CD4-positive, alpha-beta T cell (primary cell): ENCODE measurements at regions not wholly inside any gene's neighbourhood (a gene's known extent, or its start where the extent isn't known, plus 50 kb on each side); places are given as distances from the start of the nearest gene placed in this dataset.

Source experiments
- ATAC-seq: fragments of 200-7000 bp; cut with Tn5 transposase; one replicate; pipeline ENCODE4 v1.10.0; 2022; ENCODE audit warnings: mild to moderate bottlenecking; ENCODE audit not compliant: poor library complexity
- CTCF ChIA-PET: fragments of 350-600 bp; sonication (Branson Sonifier 250); formaldehyde crosslinking; loops from one replicate; lab custom pipeline; 2021; ENCODE audit warnings: antibody characterized with exemption, inconsistent platforms; lab: Charles Lee
- POLR2A ChIA-PET: fragments of 350-600 bp; sonication (Branson Sonifier 250); formaldehyde crosslinking; loops from one replicate; lab custom pipeline; 2021; ENCODE audit warnings: antibody characterized with exemption, inconsistent platforms; lab: Charles Lee
- DNase-seq, 14 experiments: peaks; one replicate each; pipeline ENCODE4 v3.0.0-alpha.2; 2013 to 2020; ENCODE audit warnings: mixed read lengths in 2 of 14
- H3K27ac ChIP-seq, 2 donors: one replicate each; pipeline versions ENCODE4 v1.5.1 to v1.7.0; 2013; ENCODE audit warnings: low read length in 2 of 2, low read depth in 1 of 2, mild to moderate bottlenecking in 1 of 2
- H3K27me3 ChIP-seq, 2 experiments: 1 replicate in 1 of 2; 2 replicates in 1 of 2; pipeline versions ENCODE4 v1.6.1 to v1.7.0; 2013; ENCODE audit warnings: low read length in 2 of 2, control low read depth in 1 of 2, mild to moderate bottlenecking in 1 of 2, moderate library complexity in 1 of 2; ENCODE audit not compliant: insufficient read depth in 2 of 2, control insufficient read depth in 1 of 2
- H3K36me3 ChIP-seq: one replicate; pipeline ENCODE4 v1.6.1; 2013; ENCODE audit warnings: low read length, control low read depth; ENCODE audit not compliant: insufficient read depth
- H3K4me1 ChIP-seq: one replicate; pipeline ENCODE4 v1.6.1; 2013; ENCODE audit warnings: low read length, control low read depth; ENCODE audit not compliant: insufficient read depth
- H3K4me3 ChIP-seq: one replicate; pipeline ENCODE4 v1.5.1; 2013; ENCODE audit warnings: mild to moderate bottlenecking, low read length, moderate library complexity
- H3K9me3 ChIP-seq, 2 experiments: 1 replicate in 1 of 2; 2 replicates in 1 of 2; pipeline versions ENCODE4 v1.6.1 to v1.7.0; 2013; ENCODE audit warnings: low read length in 2 of 2, mild to moderate bottlenecking in 2 of 2, control low read depth in 1 of 2, moderate library complexity in 1 of 2; ENCODE audit not compliant: control insufficient read depth in 1 of 2, insufficient read depth in 1 of 2
- H3K27ac Mint-ChIP-seq: one replicate; pipeline ENCODE4 v1.8.0; 2020; ENCODE audit warnings: mixed read lengths
- H3K27me3 Mint-ChIP-seq: one replicate; pipeline ENCODE4 v1.8.0; 2021; ENCODE audit warnings: mixed read lengths
- H3K36me3 Mint-ChIP-seq: one replicate; pipeline ENCODE4 v1.8.0; 2021; ENCODE audit warnings: low read depth, mixed read lengths
- H3K4me1 Mint-ChIP-seq: one replicate; pipeline ENCODE4 v1.8.0; 2021; ENCODE audit warnings: low read depth, mixed read lengths
- H3K4me3 Mint-ChIP-seq: one replicate; pipeline ENCODE4 v1.8.0; 2020; ENCODE audit warnings: mild to moderate bottlenecking, mixed read lengths
- H3K9me3 Mint-ChIP-seq: one replicate; pipeline ENCODE4 v1.8.0; 2020; ENCODE audit warnings: mixed read lengths
- CTCF ChIP-seq: fragments of 200-600 bp; IDR thresholded peaks from one replicate; pipeline ENCODE4 v1.8.0; 2022; ENCODE audit warnings: antibody characterized with exemption, mild to moderate bottlenecking
- intact Hi-C, 2 experiments: fragments of 100-400 bp; cut with DNase I in 1 of 2; cut with micrococcal nuclease in 1 of 2; formaldehyde crosslinking; loops; one replicate each; pipeline versions ENCODE4 v1.15.1 to v1.9.0; 2023 to 2025; cut with DNase I, micrococcal nuclease

- H3K27me3 Mint-ChIP-seq: peaks cover 8% of the 10 kb centered on the region
- DNase-seq: no peak
- CTCF ChIA-PET: no interaction called here
- POLR2A ChIA-PET: no interaction called here
- Histone ChIP-seq H3K9me3 (no peaks in the 10 kb centered on the region), H3K4me3 (no peak overlapping the region), H3K27me3 (peaks cover 0 to 9% of the 10 kb centered on the region in 2 experiments), H3K27ac (no peak overlapping the region), H3K4me1 (peaks cover 1% of the 10 kb centered on the region), H3K36me3 (no peaks in the 10 kb centered on the region)
- no peak for TF ChIP-seq CTCF
- intact Hi-C loops: no loop called here
- no peaks in the 10 kb centered on the region for H3K36me3 Mint-ChIP-seq
- no peak for ATAC-seq
- H3K27ac Mint-ChIP-seq: no peak overlapping the region
- no peaks in the 10 kb centered on the region for H3K4me1 Mint-ChIP-seq
- H3K4me3 Mint-ChIP-seq: no peak overlapping the region
- no peaks in the 10 kb centered on the region for H3K9me3 Mint-ChIP-seq
These were observed 103.2 kb upstream of the ESRRB start for GRCh38 chr14:76272774-76273173.

GRCh38 chr14:76273346-76273745 is 102.6 kb upstream of the ESRRB start:
- Mint-ChIP-seq H3K27ac (no peak overlapping the region), H3K36me3 (no peaks in the 10 kb centered on the region), H3K4me3 (no peak overlapping the region), H3K9me3 (no peaks in the 10 kb centered on the region), H3K27me3 (peaks cover 13% of the 10 kb centered on the region), H3K4me1 (no peaks in the 10 kb centered on the region)
- ChIA-PET CTCF (no interaction called here), POLR2A (no interaction called here)
- H3K4me1 ChIP-seq: no peaks in the 10 kb centered on the region
- intact Hi-C loops: no loop called here
- peaks cover 0 to 6% of the 10 kb centered on the region in 2 experiments for H3K27me3 ChIP-seq
- H3K36me3 ChIP-seq: no peaks in the 10 kb centered on the region
- no peak overlapping the region for H3K27ac ChIP-seq
- DNase-seq (no peak), ATAC-seq (no peak)
- no peaks in the 10 kb centered on the region for H3K9me3 ChIP-seq
- no peak overlapping the region for H3K4me3 ChIP-seq
- TF ChIP-seq CTCF: no peak

GRCh38 chr14:76274324-76274723 is 101.6 kb upstream of the ESRRB start:
- Mint-ChIP-seq H3K4me3 (no peak overlapping the region), H3K4me1 (no peaks in the 10 kb centered on the region), H3K27me3 (peaks cover 9% of the 10 kb centered on the region), H3K36me3 (no peaks in the 10 kb centered on the region), H3K27ac (no peak overlapping the region), H3K9me3 (no peaks in the 10 kb centered on the region)
- no peaks in the 10 kb centered on the region for H3K4me1 ChIP-seq
- TF ChIP-seq CTCF: no peak
- ATAC-seq: no peak
- peaks cover 1 to 6% of the 10 kb centered on the region in 2 experiments for H3K27me3 ChIP-seq
- DNase-seq: no peak
- no peaks in the 10 kb centered on the region for H3K36me3 ChIP-seq
- H3K9me3 ChIP-seq: no peaks in the 10 kb centered on the region
- intact Hi-C loops: no loop called here
- POLR2A ChIA-PET: no interaction called here
- no peak overlapping the region for H3K27ac ChIP-seq
- H3K4me3 ChIP-seq: no peak overlapping the region
- CTCF ChIA-PET: interaction anchor here (1.1 kb wide), 1 partner anchor 14 kb away, joined by 3 read pairs; no protein-coding TSS in a partner anchor
